Vagina (tissue), 2 donors: ENCODE measurements at regions not wholly inside any gene's neighbourhood (a gene's known extent, or its start where the extent isn't known, plus 50 kb on each side); places are given as distances from the start of the nearest gene placed in this dataset.

ENCODE experiments used
- DNase-seq, 2 donors: peaks; one replicate each; pipeline ENCODE4 v3.0.0-alpha.2; 2017; ENCODE audit errors: extremely low spot score in 2 of 2
- H3K27ac ChIP-seq: fragments of 200-600 bp; sonication (generic); one replicate; pipeline ENCODE4 v1.5.1; 2019
- H3K27me3 ChIP-seq: fragments of 200-600 bp; sonication (generic); one replicate; pipeline ENCODE4 v1.5.1; 2019
- H3K36me3 ChIP-seq, 2 donors: fragments of 200-600 bp; sonication (generic); one replicate each; pipeline ENCODE4 v1.5.1; 2017 to 2019
- H3K4me1 ChIP-seq: fragments of 200-600 bp; sonication (generic); one replicate; pipeline ENCODE4 v1.5.1; 2019
- H3K4me3 ChIP-seq, 2 donors: fragments of 200-600 bp; sonication (generic); 1 replicate in 1 of 2; 2 replicates in 1 of 2; pipeline ENCODE4 v1.5.1; 2016 to 2019
- H3K9me3 ChIP-seq: fragments of 200-600 bp; sonication (generic); one replicate; pipeline ENCODE4 v1.5.1; 2019
- POLR2A ChIP-seq, 2 donors: fragments of 450-650 bp; IDR thresholded peaks; one replicate each; pipeline ENCODE4 v1.6.1; 2017; ENCODE audit warnings: antibody characterized with exemption in 2 of 2, mild to moderate bottlenecking in 2 of 2, moderate library complexity in 2 of 2
- POLR2AphosphoS5 ChIP-seq, 2 donors: sonication (generic); formaldehyde crosslinking; IDR thresholded peaks; one replicate each; pipeline ENCODE4 v1.9.0; 2017; ENCODE audit warnings: antibody characterized with exemption in 2 of 2, mild to moderate bottlenecking in 2 of 2, low read depth in 1 of 2; ENCODE audit not compliant: insufficient read depth in 1 of 2
- intact Hi-C: fragments of 100-400 bp; cut with DNase I; formaldehyde crosslinking; loops from one replicate; pipeline ENCODE4 v1.15.1; 2023
- TF ChIP-seq, protein P1 (sequence below), 3 experiments: fragments of 450-650 bp in 2 of 3; fragments of 200-600 bp in 1 of 3; sonication (generic) in 1 of 3; IDR thresholded peaks; one replicate each; pipeline ENCODE4 v1.5.1; 2017 to 2019; ENCODE audit warnings: antibody characterized with exemption in 3 of 3, mild to moderate bottlenecking in 2 of 3, moderate library complexity in 2 of 3

DNA sequence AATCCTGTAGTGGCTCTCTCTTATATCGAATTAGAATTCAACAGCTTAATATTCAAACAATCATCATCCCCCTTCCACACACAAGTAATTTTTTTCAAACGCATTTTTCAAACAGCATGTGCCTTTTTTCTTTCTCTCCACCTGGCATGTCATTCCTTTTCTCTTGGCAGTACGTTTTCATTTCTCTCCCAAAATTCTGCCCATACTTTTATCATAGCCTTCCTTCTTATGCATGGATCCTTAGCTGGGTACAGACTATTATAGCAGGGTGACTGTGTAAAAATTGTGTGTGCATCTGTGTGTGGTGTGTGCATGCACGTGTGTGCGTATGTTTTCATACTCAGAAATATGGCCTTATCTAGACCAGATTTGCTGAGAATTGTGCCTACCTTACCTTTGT lies 184.3 kb downstream of the ZC3H11B start:
- H3K27me3 ChIP-seq = no peaks in the 10 kb centered on the region
- H3K4me3 ChIP-seq = no peak overlapping the region
- TF ChIP-seq POLR2AphosphoS5 (IDR thresholded peaks at IDR 0.05; ENCODE audit: insufficient read depth in 1 of 2, low read depth in 1 of 2) = no peak
- no peak for TF ChIP-seq POLR2A (IDR thresholded peaks at IDR 0.05)
- TF ChIP-seq, protein P1, sequence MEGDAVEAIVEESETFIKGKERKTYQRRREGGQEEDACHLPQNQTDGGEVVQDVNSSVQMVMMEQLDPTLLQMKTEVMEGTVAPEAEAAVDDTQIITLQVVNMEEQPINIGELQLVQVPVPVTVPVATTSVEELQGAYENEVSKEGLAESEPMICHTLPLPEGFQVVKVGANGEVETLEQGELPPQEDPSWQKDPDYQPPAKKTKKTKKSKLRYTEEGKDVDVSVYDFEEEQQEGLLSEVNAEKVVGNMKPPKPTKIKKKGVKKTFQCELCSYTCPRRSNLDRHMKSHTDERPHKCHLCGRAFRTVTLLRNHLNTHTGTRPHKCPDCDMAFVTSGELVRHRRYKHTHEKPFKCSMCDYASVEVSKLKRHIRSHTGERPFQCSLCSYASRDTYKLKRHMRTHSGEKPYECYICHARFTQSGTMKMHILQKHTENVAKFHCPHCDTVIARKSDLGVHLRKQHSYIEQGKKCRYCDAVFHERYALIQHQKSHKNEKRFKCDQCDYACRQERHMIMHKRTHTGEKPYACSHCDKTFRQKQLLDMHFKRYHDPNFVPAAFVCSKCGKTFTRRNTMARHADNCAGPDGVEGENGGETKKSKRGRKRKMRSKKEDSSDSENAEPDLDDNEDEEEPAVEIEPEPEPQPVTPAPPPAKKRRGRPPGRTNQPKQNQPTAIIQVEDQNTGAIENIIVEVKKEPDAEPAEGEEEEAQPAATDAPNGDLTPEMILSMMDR (IDR thresholded peaks at IDR 0.05) = no peak
- H3K27ac ChIP-seq = peak overlapping the region; percentile 30
- no peaks in the 10 kb centered on the region for H3K4me1 ChIP-seq
- no peaks in the 10 kb centered on the region for H3K36me3 ChIP-seq
- intact Hi-C loops = no loop called here
- no peaks in the 10 kb centered on the region for H3K9me3 ChIP-seq
- DNase-seq = no peak

DNA sequence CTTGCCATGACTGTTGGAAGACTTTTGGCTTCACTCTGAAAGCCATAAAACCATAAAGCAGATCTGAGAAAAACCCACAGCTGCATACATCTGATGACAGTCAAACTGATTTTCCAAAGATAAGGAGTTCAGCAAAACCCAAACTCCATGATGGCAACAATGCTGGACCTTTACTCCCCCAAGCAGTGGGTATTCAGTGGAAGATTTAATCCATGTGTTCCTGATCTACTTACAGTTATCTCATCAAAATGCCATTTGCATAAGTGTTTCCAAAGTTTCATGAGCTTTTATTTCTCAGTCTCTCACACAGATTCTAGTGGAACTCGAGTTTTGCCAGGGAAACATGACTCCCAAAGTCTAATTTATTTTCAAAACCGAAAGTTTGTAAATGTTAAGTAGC lies 184.9 kb downstream of the ZC3H11B start:
- Histone ChIP-seq H3K4me1 (no peaks in the 10 kb centered on the region), H3K27me3 (no peaks in the 10 kb centered on the region), H3K4me3 (no peak overlapping the region), H3K27ac (peak overlapping the region; percentile 30), H3K36me3 (no peaks in the 10 kb centered on the region), H3K9me3 (no peaks in the 10 kb centered on the region)
- intact Hi-C loops = no loop called here
- TF ChIP-seq POLR2A (IDR thresholded peaks at IDR 0.05) = no peak
- no peak for TF ChIP-seq POLR2AphosphoS5 (IDR thresholded peaks at IDR 0.05; ENCODE audit: insufficient read depth in 1 of 2, low read depth in 1 of 2)
- TF ChIP-seq, protein P1 (IDR thresholded peaks at IDR 0.05) = no peak
- DNase-seq = no peak

DNA sequence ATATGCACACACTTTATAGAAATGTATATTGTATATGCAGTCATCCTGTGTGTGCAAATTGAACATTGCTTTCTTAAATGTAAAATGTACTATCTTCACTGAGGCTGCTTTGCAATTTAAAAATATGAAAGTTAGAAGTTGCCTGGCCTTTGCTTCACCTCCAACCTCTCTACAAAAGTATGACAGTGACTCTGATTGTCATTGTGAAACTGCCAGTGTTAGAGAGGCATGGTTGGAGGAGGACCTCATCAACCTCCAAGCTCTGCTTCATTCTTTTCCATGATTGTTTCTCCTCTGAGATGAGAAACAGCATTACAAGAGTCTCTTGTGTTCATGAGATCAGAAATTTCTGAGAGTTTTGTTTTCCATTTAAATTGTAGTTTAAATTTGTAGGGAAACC lies 185.5 kb downstream of the ZC3H11B start:
- intact Hi-C loops = no loop called here

DNA sequence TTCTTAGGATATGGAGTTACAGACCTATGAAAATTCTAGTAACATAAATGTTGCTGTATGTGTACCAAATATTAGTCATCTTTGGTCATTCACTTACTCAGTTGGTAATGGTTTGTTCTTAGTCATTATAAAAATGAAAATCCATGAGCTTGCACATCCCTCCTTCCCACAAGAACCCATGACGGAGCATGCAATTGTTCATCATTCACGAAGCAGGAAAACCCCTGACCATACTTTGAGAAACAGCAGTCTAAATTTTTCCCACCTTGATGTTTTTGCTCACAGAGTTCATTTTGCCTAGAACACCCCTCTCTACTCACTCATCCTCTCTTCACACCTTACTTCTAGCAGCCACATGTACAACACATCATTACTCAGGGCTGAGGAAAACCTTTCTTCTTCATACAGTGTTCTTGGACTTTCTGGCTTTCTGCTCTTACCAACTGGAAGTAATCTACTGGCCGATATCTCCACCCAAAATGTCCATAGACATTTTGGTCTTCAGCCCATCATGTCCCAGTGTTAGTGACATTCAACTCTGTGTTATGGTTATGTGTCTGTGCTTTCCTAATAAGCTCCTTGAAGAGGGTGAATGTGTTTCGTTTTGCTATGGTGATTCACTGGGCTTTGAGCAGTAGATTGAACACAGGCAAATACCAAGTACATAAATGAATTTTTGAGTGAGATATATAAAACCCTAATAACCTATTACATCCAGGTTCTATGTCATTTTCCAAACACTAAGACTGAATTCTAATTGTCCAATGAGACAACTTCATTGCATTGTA lies 189.9 kb downstream of the ZC3H11B start:
- Histone ChIP-seq H3K9me3 (no peaks in the 10 kb centered on the region), H3K36me3 (no peaks in the 10 kb centered on the region), H3K4me1 (no peaks in the 10 kb centered on the region), H3K27ac (no peak overlapping the region), H3K4me3 (no peak overlapping the region), H3K27me3 (no peaks in the 10 kb centered on the region)
- no peak for DNase-seq
- intact Hi-C loops = no loop called here
- TF ChIP-seq, protein P1 (IDR thresholded peaks at IDR 0.05) = no peak
- TF ChIP-seq POLR2AphosphoS5 (IDR thresholded peaks at IDR 0.05; ENCODE audit: insufficient read depth in 1 of 2, low read depth in 1 of 2) (no peak), POLR2A (IDR thresholded peaks at IDR 0.05) (no peak)

More for the DNA sequence above, 185.5 kb downstream of the ZC3H11B start:
- DNase-seq = no peak
- H3K9me3 ChIP-seq = no peaks in the 10 kb centered on the region
- no peak overlapping the region for H3K27ac ChIP-seq
- H3K4me1 ChIP-seq = no peaks in the 10 kb centered on the region
- no peaks in the 10 kb centered on the region for H3K36me3 ChIP-seq
- no peak overlapping the region for H3K4me3 ChIP-seq
- H3K27me3 ChIP-seq = no peaks in the 10 kb centered on the region
- TF ChIP-seq POLR2AphosphoS5 (IDR thresholded peaks at IDR 0.05; ENCODE audit: insufficient read depth in 1 of 2, low read depth in 1 of 2) = no peak

DNA sequence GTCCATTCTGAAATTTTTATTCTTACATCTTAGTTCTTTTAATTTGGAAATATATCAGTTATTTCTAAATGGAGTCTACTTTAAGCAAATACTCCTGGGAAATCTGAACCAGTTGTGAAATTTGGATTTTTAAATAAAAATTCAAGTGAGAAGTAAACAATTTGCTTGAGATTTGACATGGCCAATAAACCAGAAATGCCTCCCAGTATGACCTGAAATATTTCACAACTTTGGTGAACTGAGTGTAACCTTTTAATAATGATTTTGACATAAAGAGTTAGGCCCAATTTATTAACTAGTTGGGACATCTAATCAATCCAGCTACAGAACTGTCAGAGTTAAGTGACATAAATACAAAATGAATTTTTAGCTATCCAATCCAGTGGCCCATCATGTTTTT lies 192.0 kb downstream of the ZC3H11B start:
- H3K4me3 ChIP-seq = no peak overlapping the region
- DNase-seq = no peak
- no peaks in the 10 kb centered on the region for H3K27me3 ChIP-seq
- H3K36me3 ChIP-seq = no peaks in the 10 kb centered on the region
- H3K4me1 ChIP-seq = no peaks in the 10 kb centered on the region
- intact Hi-C loops = no loop called here
- TF ChIP-seq POLR2A (IDR thresholded peaks at IDR 0.05) = no peak
- no peak for TF ChIP-seq POLR2AphosphoS5 (IDR thresholded peaks at IDR 0.05; ENCODE audit: insufficient read depth in 1 of 2, low read depth in 1 of 2)
- TF ChIP-seq, protein P1 (IDR thresholded peaks at IDR 0.05) = no peak
- no peak overlapping the region for H3K27ac ChIP-seq
- no peaks in the 10 kb centered on the region for H3K9me3 ChIP-seq
